ENCODE measurements at regions not wholly inside any gene's neighbourhood (a gene's known extent, or its start where the extent isn't known, plus 50 kb on each side); places are given as distances from the start of the nearest gene placed in this dataset.

GRCh38 chr12:91261820-91262676 is 79.4 kb upstream of the DCN start:
- no peak for TF ChIP-seq CTCF (IDR thresholded peaks at IDR 0.05; ENCODE audit: poor library complexity)
- no peak for TF ChIP-seq EZH2 (IDR thresholded peaks at IDR 0.05; ENCODE audit: borderline replicate concordance)
- no peak for TF ChIP-seq EZH2phosphoT487 (IDR thresholded peaks at IDR 0.05; ENCODE audit: low read depth, severe bottlenecking, unreplicated experiment)

All from hepatocyte (in vitro differentiated cells).